Suprapubic skin (tissue), 3 donors: ENCODE measurements at regions not wholly inside any gene's neighbourhood (a gene's known extent, or its start where the extent isn't known, plus 50 kb on each side); places are given as distances from the start of the nearest gene placed in this dataset.

Source experiments
- CTCF ChIP-seq, 2 donors: fragments of 200-600 bp in 1 of 2; fragments of 450-650 bp in 1 of 2; sonication (generic) in 1 of 2; IDR thresholded peaks; one replicate each; pipeline ENCODE4 v1.5.1; 2016 to 2019; ENCODE audit warnings: antibody characterized with exemption in 2 of 2, mild to moderate bottlenecking in 1 of 2, moderate library complexity in 1 of 2
- EP300 ChIP-seq: sonication (generic); formaldehyde crosslinking; IDR thresholded peaks from one replicate; pipeline ENCODE4 v1.6.1; 2017; ENCODE audit warnings: antibody characterized with exemption
- POLR2A ChIP-seq, 2 donors: fragments of 450-650 bp; IDR thresholded peaks; one replicate each; pipeline ENCODE4 v1.6.1; 2017; ENCODE audit warnings: antibody characterized with exemption in 2 of 2, mild to moderate bottlenecking in 2 of 2, moderate library complexity in 2 of 2

GRCh38 chr13:40261336-40261735 is 405.1 kb downstream of the FOXO1 start:
- TF ChIP-seq EP300, result no peak
- TF ChIP-seq CTCF (IDR thresholded peaks at IDR 0.05), result no peak
- TF ChIP-seq POLR2A (IDR thresholded peaks at IDR 0.05), result no peak
